ENCODE measurements at regions not wholly inside any gene's neighbourhood (a gene's known extent, or its start where the extent isn't known, plus 50 kb on each side); places are given as distances from the start of the nearest gene placed in this dataset.
"Not testable (repeated sequence)": the region's sequence is repeated elsewhere in the genome, so short reads cannot be mapped to it uniquely, and the experiment has no call there.

GRCh38 chr15:30799565-30799964, 104.2 kb upstream of the FAN1 start:
- not testable (repeated sequence) for H3K14ac ChIP-seq (ENCODE audit: insufficient read depth, low read length); H2AK5ac ChIP-seq (ENCODE audit: insufficient read length, low read length); H3K4me1 ChIP-seq (ENCODE audit: insufficient read depth, low read length); H3K4me2 ChIP-seq (ENCODE audit: insufficient read depth, insufficient read length, low read length); H3K9ac ChIP-seq (ENCODE audit: extremely low read depth, insufficient read length, low read length); H3K9me3 Mint-ChIP-seq; H3K23ac ChIP-seq (ENCODE audit: insufficient read length, low read depth, low read length); H4K8ac ChIP-seq (replicated peaks; ENCODE audit: insufficient read length, low read depth, low read length); H2AFZ ChIP-seq (ENCODE audit: low read length); H3T11ph ChIP-seq (ENCODE audit: low read length); H3K36me3 Mint-ChIP-seq (ENCODE audit: insufficient read depth in 1 of 3, low read depth in 3 of 3); H3K79me1 ChIP-seq (ENCODE audit: insufficient read depth, low read depth, low read length, poor library complexity, severe bottlenecking); H3K18ac ChIP-seq (ENCODE audit: insufficient read length, low read depth, low read length); H2BK120ac ChIP-seq (ENCODE audit: low read depth, low read length, poor library complexity, severe bottlenecking); H3K4me1 Mint-ChIP-seq; H3K9me3 ChIP-seq (ENCODE audit: control insufficient read depth, low read depth, low read length); H3K56ac ChIP-seq (ENCODE audit: insufficient read length, low read depth, low read length); H4K20me1 ChIP-seq (ENCODE audit: control insufficient read depth, insufficient read depth, insufficient read length); H4K91ac ChIP-seq (ENCODE audit: insufficient read length, low read depth, low read length); H2BK12ac ChIP-seq (ENCODE audit: insufficient read length, low read depth, low read length); H3K4ac ChIP-seq (ENCODE audit: low read depth, low read length); H4K5ac ChIP-seq (ENCODE audit: insufficient read length, low read depth, low read length); H2BK20ac ChIP-seq (ENCODE audit: low read depth, low read length, poor library complexity, severe bottlenecking); H3K23me2 ChIP-seq (ENCODE audit: insufficient read length, low read depth, low read length, poor library complexity, severe bottlenecking); H3K27me3 ChIP-seq (ENCODE audit: insufficient read depth, low read length); H3K27ac Mint-ChIP-seq; H2BK15ac ChIP-seq (ENCODE audit: low read depth, low read length); H3K27ac ChIP-seq (ENCODE audit: insufficient read length, low read depth, low read length); H3K79me2 ChIP-seq (ENCODE audit: insufficient read depth, low read length); H3K27me3 Mint-ChIP-seq (ENCODE audit: low read depth); H3K4me3 Mint-ChIP-seq; H2BK5ac ChIP-seq (ENCODE audit: insufficient read length, low read length)
- peak; percentile 66 for DNase-seq
- WGBS (ENCODE audit: extremely low coverage, insufficient read length, low lambda C conversion rate) = no CpG with 5 or more reads among the region's 5 CpGs
- TF ChIP-seq CTCF (conservative IDR thresholded peaks at IDR 0.05) = peak; percentile 61
